GM12878 (cell line): ENCODE measurements at regions not wholly inside any gene's neighbourhood (a gene's known extent, or its start where the extent isn't known, plus 50 kb on each side); places are given as distances from the start of the nearest gene placed in this dataset.
A peak's percentile ranks its signal among the peaks of the same experiment; 100 is the strongest.

Source experiments
- ATAC-seq: fragments of 200-7000 bp; cut with Tn5 transposase; 3 replicates; pipeline ENCODE4 v1.9.1; 2020; ENCODE audit warnings: mild to moderate bottlenecking, moderate library complexity
- BruUV-seq: library from RNA; stranded (reverse); fragments of 400-500 nt; replicated peaks from 2 replicates; lab custom pipeline; 2021; lab: Mats Ljungman, UMichigan
- CTCF ChIA-PET: fragments of 300-600 bp; sonication (Branson Sonifier 250); formaldehyde crosslinking; extraction: SDS; loops from one replicate; lab custom pipeline; 2021; ENCODE audit warnings: inconsistent platforms; lab: Yijun Ruan, JAX
- POLR2A ChIA-PET: fragments of 350-600 bp; formaldehyde crosslinking; extraction: SDS; loops from one replicate; lab custom pipeline; 2021; ENCODE audit warnings: inconsistent platforms; lab: Charles Lee
- RAD21 ChIA-PET: fragments of 300-600 bp; sonication (Branson Sonifier 250); formaldehyde crosslinking; loops from one replicate; lab custom pipeline; 2023; ENCODE audit warnings: antibody characterized with exemption; ENCODE audit not compliant: unreplicated experiment; lab: Charles Lee
- SMC1A ChIA-PET: fragments of 300-600 bp; sonication (Branson Sonifier 250); formaldehyde crosslinking; loops from one replicate; lab custom pipeline; 2023; ENCODE audit not compliant: unreplicated experiment, uncharacterized antibody; lab: Charles Lee
- DNase-seq: peaks from one replicate; pipeline ENCODE4 v3.0.0-alpha.2; 2011; ENCODE audit warnings: low read depth, low spot score
- FAIRE-seq: peaks from 3 replicates; lab custom pipeline; 2011; peaks lifted over from hg19 to GRCh38; lab: Jason Lieb, UNC
- H2AFZ ChIP-seq: 2 replicates; pipeline ENCODE4 v1.6.0; 2011; ENCODE audit warnings: low read depth, low read length, control low read depth; ENCODE audit not compliant: control insufficient read depth
- H3K27ac ChIP-seq: 2 replicates; pipeline ENCODE4 v1.5.1; 2011; ENCODE audit warnings: control low read depth; ENCODE audit not compliant: control insufficient read depth, insufficient read depth
- H3K27me3 ChIP-seq, 2 experiments: replicated peaks in 1 of 2; 2 replicates each; pipeline versions ENCODE4 v1.6.0 to v1.6.1; 2011; ENCODE audit warnings: low read length in 1 of 2; ENCODE audit not compliant: control insufficient read depth in 2 of 2, insufficient read depth in 2 of 2
- H3K36me3 ChIP-seq, 2 experiments: 2 replicates each; pipeline ENCODE4 v1.5.1; 2011; ENCODE audit warnings: low read length in 1 of 2; ENCODE audit not compliant: control insufficient read depth in 2 of 2, insufficient read depth in 2 of 2
- H3K4me1 ChIP-seq: 2 replicates; pipeline ENCODE4 v1.6.1; 2011; ENCODE audit warnings: mild to moderate bottlenecking, low read length, moderate library complexity, mixed read lengths; ENCODE audit not compliant: control insufficient read depth, insufficient read depth
- H3K4me2 ChIP-seq: 2 replicates; pipeline ENCODE4 v1.6.0; 2011; ENCODE audit warnings: control low read depth; ENCODE audit not compliant: control insufficient read depth, insufficient read depth
- H3K4me3 ChIP-seq: fragments of 200-600 bp; sonication (generic); 2 replicates; pipeline ENCODE4 v1.5.1; 2016
- H3K79me2 ChIP-seq: 2 replicates; pipeline ENCODE4 v1.6.0; 2011; ENCODE audit warnings: low read length; ENCODE audit not compliant: control insufficient read depth, insufficient read depth
- H3K9ac ChIP-seq: 2 replicates; pipeline ENCODE4 v1.8.0; 2011; ENCODE audit warnings: low read length, control low read depth, mixed read lengths; ENCODE audit not compliant: control insufficient read depth, insufficient read depth
- H3K9me3 ChIP-seq: replicated peaks from 3 replicates; pipeline ENCODE4 v1.5.1; 2011; ENCODE audit warnings: mild to moderate bottlenecking, low read length; ENCODE audit not compliant: control insufficient read depth, insufficient read depth
- H4K20me1 ChIP-seq: 2 replicates; pipeline ENCODE4 v1.6.0; 2011; ENCODE audit not compliant: control insufficient read depth, insufficient read depth
- CTCF ChIP-seq, 3 experiments: IDR thresholded peaks in 2 of 3; conservative IDR thresholded peaks in 1 of 3; 2 replicates each; pipeline ENCODE4 v1.5.1; 2011; ENCODE audit warnings: low read depth in 3 of 3, low read length in 3 of 3, mild to moderate bottlenecking in 3 of 3, control low read depth in 2 of 3, moderate library complexity in 2 of 3, inconsistent platforms in 1 of 3, mixed read lengths in 1 of 3; ENCODE audit not compliant: control insufficient read depth in 2 of 3, insufficient read depth in 1 of 3; ENCODE audit errors: extremely low read depth in 1 of 3
- MEF2A ChIP-seq: IDR thresholded peaks from 2 replicates; pipeline ENCODE4 v1.6.1; 2011; ENCODE audit warnings: low read depth, mild to moderate bottlenecking, low read length, moderate library complexity; ENCODE audit not compliant: insufficient read depth
- ZBTB33 ChIP-seq: fragments of 450-650 bp; IDR thresholded peaks from 2 replicates; pipeline ENCODE4 v1.6.1; 2017; ENCODE audit warnings: mild to moderate bottlenecking
- WGBS: methylation state at CpG from one replicate; pipeline ENCODE4 v1.1.6; 2016; ENCODE audit warnings: low lambda C conversion rate; ENCODE audit not compliant: insufficient replicate concordance, insufficient coverage; ENCODE audit errors: missing lambda C conversion rate; 5-methylcytosine and 5-hydroxymethylcytosine counted together
- in situ Hi-C: fragments of 300-500 bp; cut with MboI; formaldehyde crosslinking; loops from 9 replicates; pipeline ENCODE4 v1.14.3; 2018; ENCODE audit warnings: mixed read lengths
- intact Hi-C: fragments of 100-400 bp; cut with micrococcal nuclease; formaldehyde crosslinking; loops from one replicate; pipeline ENCODE4 v1.14.2; 2022; ENCODE audit not compliant: unreplicated experiment

DNA sequence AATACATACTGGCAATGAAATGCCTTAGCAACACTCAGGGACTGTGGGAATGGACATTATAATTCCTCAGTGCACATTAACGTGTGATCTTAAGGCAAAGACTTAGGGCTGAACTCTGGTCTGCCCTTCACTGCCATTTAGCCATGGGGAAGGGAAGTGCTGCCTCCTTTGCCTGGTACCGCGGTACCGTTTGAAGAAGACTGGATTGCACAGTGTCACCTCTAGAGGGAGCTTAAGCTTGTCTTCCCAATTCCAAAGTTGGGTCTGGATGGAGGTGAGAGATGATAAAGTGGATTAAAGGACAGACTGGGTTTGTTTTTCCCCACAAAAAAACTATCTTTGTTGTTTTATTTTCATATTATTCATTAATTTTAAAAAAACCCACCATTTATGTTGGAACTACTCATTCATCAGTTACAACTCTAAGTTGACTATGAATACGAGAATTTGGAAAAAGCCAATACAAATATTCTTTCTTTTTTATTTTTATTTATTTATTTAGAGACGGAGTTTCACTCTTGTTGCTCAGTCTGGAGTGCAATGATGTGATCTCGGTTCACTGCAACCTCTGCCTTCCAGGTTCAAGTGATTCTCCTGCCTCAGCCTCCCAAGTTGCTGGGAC is 60.0 kb upstream of the SYN2 start:
- H3K9me3 ChIP-seq, result no peaks in the 10 kb centered on the region; the same call in 2 of the 3 replicates
- no peak overlapping the region for H3K4me3 ChIP-seq
- ChIA-PET CTCF (no interaction called here), POLR2A (no interaction called here), SMC1A (no interaction called here), RAD21 (no interaction called here)
- peak; percentile 7 for FAIRE-seq
- no peak overlapping the region for H3K4me2 ChIP-seq
- intact Hi-C loops (no loop called here), in situ Hi-C loops (no loop called here)
- no peaks in the 10 kb centered on the region for H3K4me1 ChIP-seq
- TF ChIP-seq CTCF (IDR thresholded peaks at IDR 0.05 in 2 of 3, conservative IDR thresholded peaks at IDR 0.05 in 1 of 3; ENCODE audit: control insufficient read depth in 2 of 3, extremely low read depth in 1 of 3, insufficient read depth in 1 of 3, low read depth in 3 of 3, low read length in 3 of 3), result 0 out of 6 replicates have a peak, but pooled peaks of 2 of the 3 experiments have one; percentile 11 to 13
- TF ChIP-seq MEF2A, result no peak
- TF ChIP-seq ZBTB33, result 0 out of 2 replicates have a peak, but pooled peaks have one; percentile 45
- H3K79me2 ChIP-seq, result no peaks in the 10 kb centered on the region
- BruUV-seq, result no TSS peak
- H3K36me3 ChIP-seq, result no peaks in the 10 kb centered on the region
- no peak for ATAC-seq
- no peaks in the 10 kb centered on the region for H4K20me1 ChIP-seq
- H3K27ac ChIP-seq, result no peak overlapping the region
- DNase-seq, result no peak
- no peaks in the 10 kb centered on the region for H3K27me3 ChIP-seq
- 56% methylated on average over 7 of the region's 7 CpGs for WGBS
- no peak overlapping the region for H2AFZ ChIP-seq
- H3K9ac ChIP-seq, result no peak overlapping the region
